Superior temporal gyrus (tissue), 1 donor: ENCODE measurements at regions not wholly inside any gene's neighbourhood (a gene's known extent, or its start where the extent isn't known, plus 50 kb on each side); places are given as distances from the start of the nearest gene placed in this dataset.
A peak's percentile ranks its signal among the peaks of the same experiment; 100 is the strongest.

Source experiments
- DNase-seq: peaks from one replicate; pipeline ENCODE4 v3.0.0-alpha.2; 2016; ENCODE audit errors: extremely low spot score

DNA sequence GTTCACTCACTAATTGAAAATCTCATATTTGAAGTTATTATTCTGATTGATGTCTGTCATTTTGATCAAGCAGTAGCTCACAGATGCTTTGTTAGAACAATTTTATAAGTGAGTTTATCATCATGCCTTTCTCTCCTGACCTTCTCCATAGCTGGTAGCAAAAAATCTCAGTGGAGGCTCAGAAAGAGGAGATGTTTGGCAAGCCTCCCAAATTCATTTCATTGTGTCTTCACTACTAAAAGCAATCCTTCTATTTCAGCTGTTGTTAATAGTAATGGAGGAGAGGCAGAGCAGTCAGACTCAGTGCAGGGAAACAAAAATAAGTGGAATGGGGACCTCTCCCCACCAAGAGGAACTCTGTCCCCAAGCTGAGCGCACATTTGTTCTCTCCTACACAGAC lies 2127.8 kb upstream of the CELF4 start:
- no peak for DNase-seq

- no peak for DNase-seq
Measured at GRCh38 chr18:39692367-39693015, 2126.9 kb upstream of the CELF4 start.

- DNase-seq: no peak
Measured at GRCh38 chr18:39685303-39685902, 2119.8 kb upstream of the CELF4 start.

- DNase-seq: no peak
Measured at GRCh38 chr18:39681061-39681460, 2115.5 kb upstream of the CELF4 start.

- DNase-seq: no peak
Measured at GRCh38 chr18:39675906-39676305, 2110.3 kb upstream of the CELF4 start.

DNA sequence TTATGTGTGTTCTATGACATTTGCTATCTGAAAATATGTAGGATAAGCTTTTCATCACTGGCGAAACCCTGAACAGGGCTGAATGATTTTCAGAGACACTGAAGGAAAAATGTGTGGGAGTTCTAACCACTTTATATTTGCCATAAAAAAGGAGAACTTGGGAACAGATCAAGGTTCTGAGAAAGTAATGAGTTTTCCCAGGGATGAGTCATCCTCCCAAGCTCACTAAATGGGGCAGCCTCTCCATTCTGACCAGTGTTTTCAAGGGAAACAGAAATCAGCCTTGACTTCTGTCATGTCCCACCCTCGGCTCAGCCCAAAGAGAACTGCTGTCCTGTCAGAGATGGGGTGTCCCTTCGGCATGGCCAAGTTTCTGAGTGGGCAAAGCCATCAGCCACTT lies 2109.8 kb upstream of the CELF4 start:
- DNase-seq: peak; percentile 51

DNA sequence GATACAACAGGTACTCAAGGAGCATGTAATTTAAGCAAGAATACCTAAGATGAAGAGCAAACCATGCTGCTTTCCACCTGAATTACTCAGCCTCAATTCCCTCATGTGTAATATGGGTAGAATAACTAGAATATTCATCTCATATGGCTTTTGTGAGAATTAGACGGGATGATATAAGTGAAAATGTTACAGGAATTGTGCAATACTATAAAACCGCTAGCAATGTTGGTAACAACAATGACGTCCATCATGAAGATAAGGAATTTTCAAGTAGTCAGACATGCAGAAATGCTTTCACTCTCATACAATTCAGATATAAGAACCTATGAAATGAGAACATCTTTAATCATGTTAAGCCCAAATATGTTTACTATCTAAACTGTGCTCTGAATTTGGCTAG lies 2106.6 kb upstream of the CELF4 start:
- DNase-seq: no peak

DNA sequence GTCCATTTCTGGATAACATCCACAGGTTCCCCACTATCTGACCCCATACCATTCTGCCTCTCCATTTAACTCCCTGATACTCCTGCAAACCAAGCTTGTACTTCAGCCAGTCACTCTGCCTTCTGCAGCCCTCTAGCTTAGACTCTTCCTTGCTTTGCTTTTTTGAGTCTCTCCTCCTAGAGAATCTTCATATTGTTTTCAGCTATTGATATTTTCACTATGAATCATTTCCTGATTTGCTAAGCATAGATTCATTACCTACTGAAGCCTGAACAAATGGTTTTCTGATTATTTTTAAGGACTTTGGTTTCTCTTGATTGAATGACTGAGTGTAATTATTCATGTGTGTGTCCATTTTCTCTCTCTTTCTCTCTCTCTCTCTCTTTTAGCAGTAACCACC lies 2102.3 kb upstream of the CELF4 start:
- DNase-seq: no peak

DNA sequence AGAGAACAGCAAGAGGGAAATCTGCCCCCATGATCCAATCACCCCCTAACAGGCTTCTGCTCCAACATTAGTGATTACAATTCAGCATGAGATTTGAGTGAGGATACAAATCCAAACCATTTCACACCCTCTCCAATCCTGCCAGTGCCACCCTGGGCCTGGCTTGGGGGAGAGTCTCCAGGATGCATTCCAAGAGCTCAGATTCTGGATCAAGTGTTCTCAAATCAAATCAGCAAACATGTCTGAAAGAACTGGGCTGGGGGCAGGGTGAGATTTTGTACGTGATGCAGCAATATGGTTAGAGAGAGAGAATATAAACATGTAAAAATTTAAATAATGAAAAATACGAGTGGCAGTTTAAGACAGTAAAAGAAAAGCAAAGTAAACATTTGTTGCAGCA lies 2100.9 kb upstream of the CELF4 start:
- DNase-seq: no peak

DNA sequence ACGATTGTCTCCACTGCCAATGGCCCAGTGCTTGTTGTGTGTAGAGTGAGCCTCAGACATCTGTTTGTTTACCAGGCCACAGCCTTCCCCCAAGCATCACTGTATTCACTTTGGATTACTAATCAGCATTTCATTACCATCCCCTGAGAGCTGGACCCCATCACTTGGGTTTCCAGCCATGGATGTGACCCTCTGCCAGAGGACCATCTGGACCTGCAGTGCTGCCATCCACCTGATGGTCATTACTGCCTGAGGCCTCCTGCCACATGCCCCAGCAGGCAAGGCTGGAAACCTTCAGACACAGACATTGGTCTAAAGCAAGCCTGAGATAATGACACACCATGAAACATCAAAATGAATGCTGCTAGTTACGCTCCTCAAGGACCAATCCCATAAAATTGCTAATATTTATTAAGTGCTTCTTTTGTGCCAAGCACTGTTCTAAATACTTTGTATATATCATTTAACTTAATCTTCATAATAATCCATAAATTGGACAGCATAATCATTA lies 2096.3 kb upstream of the CELF4 start:
- no peak for DNase-seq

GRCh38 chr18:39660141-39660540 lies 2094.5 kb upstream of the CELF4 start:
- DNase-seq: no peak

- no peak for DNase-seq
Measured at GRCh38 chr18:39655341-39655740, 2089.7 kb upstream of the CELF4 start.

DNA sequence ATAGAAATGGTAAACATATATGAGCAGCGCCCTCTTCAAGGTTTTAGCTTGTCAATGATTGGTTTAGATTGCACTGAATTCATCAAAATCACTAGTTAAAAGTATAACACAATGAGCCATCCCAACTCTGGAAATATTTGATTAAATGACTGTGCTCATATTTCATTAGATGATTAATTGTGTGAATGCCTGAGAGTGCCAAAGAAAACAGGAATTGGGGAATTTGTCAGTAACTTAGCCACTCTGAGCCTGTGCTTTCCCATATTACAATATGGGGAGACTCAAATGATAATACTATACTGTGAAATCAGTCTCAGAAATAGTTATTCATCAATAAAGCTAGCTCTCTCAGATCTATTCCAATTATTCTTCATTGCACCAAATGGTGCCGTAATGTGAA lies 2087.6 kb upstream of the CELF4 start:
- DNase-seq: no peak

- DNase-seq: no peak
Measured at GRCh38 chr18:39648616-39649015, 2083.0 kb upstream of the CELF4 start.

DNA sequence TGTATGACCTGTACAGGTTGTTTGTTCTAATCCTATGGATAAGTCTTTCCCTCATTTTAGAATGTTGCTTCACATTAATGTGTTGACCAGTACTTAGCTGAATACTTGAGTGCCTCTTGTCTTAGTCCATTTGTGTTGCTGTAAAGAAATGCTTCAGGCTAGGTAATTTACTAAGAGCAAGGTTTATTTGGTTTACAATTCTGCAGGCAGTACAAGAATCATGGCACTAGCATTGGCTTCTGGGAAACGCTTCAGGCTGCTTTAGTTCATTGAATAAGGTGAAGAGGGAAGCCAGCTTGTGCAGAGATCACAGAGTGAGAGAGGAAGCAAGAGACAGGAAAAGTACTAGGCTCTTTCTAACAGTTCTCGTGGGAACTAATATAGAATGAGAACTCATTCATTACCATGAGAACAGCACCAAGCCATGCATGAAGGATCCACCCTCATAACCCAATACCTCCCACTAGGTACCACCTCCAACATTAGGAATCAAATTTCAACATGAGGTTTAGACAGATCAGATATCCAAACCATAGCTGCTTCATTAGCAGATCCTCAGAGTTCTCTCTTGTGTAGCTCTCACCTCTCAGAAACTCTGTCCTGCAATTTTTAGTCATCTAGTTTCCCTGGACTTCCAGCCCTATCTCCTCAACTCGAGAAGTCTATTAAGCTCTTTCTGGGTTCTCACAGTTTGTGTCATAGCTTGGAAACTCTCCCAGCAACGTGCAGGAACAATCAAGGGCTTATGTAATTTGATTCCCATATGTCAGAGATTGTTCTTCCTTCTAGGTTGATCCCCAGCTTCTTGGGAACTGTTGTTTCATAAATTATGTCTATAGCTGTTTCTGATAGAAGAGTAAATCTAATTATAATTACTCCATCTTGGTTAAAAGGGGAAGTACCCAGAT lies 2082.3 kb upstream of the CELF4 start:
- peak; percentile 78 for DNase-seq

- no peak for DNase-seq
Measured at GRCh38 chr18:39638224-39638623, 2072.6 kb upstream of the CELF4 start.

DNA sequence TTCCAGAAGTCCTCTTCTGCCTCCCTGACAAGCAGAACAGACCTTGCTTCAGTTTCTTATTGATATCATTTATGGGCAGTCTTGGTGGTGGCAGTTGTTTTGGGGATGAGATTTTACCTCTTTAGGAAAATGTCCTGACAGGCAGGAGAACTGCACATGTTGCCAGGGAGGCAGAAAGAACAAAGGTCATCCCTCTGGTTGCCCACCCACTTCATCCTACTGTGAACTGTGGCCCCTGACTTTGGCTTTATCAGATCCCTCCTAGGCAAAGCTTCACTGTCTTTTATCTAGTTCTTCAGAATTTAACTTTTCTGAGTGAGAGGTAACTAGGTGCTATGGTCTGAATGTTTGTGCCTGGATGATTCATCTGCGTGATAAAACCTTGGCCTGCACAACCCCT lies 2071.3 kb upstream of the CELF4 start:
- DNase-seq: no peak

- no peak for DNase-seq
Measured at GRCh38 chr18:39635966-39636365, 2070.4 kb upstream of the CELF4 start.

DNA sequence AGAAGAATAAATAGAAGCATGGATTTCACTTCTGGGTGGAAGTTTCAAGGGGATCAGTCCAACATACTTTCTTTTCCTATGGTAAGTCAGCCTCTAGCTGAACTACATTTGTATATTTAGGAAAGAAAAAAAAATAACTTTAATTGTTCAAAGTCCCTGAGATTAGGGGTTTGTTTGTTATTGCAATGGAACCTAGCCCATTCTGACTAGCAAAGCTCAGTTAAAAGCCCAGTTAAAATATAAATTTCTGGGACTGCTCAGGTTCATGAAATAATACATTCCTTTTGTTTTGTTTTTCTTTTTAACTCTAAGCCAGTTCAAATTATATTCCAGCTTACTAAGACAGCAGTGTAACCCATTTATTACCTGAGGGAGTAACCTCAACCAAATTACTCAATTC lies 2069.6 kb upstream of the CELF4 start:
- DNase-seq: no peak

DNA sequence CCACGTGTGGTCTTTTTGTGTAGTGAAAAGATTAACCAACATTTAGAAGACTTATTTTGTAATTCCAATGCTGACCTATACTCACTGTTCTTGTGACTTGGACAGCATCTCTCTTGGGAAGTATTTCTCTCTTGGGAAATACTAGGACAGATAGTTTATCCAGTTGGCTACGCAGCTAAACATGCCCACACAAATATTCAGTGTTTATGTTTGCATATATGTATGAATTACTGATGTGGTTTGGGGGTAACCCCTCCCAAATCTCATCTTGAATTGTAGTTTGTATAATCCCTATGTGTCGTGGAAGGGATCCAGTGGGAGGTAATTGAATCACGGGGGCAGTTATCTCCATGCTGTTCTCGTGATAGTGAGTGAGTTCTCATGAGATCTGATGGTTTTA lies 2062.3 kb upstream of the CELF4 start:
- no peak for DNase-seq

DNA sequence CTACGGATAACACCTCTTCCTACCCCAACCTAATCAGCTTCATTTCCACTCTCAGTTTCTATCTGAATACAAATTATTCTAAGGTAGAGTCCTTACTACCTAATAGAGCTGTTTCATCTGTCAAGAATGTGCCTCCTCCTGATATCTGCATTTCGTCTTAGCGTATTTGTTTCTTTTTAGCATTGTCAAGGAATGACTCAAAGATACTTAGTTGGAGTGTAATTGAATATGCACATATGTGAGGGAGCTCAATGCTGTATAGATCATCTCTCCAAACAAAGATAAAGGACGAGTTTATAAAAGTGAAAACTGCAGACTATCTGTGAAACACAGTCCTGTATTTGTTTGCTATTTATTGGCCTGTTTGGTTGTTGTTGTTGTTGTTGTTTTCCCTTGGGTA lies 2059.4 kb upstream of the CELF4 start:
- no peak for DNase-seq

DNA sequence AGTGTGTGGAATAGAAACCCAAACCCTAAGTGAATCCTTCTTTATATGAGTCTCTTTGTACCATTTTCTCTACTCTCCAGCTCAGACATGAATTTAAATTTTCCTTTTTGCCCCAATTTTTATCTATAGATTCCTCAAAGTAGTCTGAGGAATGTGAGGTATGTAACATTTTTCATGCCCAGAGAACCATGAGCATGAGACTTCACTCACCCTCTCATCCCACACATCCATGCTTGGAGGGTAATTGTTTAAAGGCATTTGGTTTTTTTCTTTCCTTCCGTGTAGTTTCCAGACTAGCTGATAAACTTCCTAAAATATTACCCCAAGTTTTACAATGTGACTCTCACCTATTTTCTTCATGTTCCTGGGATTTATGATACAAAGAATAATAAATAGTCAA lies 2056.8 kb upstream of the CELF4 start:
- DNase-seq: no peak
